Coronary artery (tissue), 2 donors: ENCODE measurements at regions not wholly inside any gene's neighbourhood (a gene's known extent, or its start where the extent isn't known, plus 50 kb on each side); places are given as distances from the start of the nearest gene placed in this dataset.
"Not testable (repeated sequence)": the region's sequence is repeated elsewhere in the genome, so short reads cannot be mapped to it uniquely, and the experiment has no call there.

ENCODE experiments used
- DNase-seq: peaks from one replicate; pipeline ENCODE4 v3.0.0-alpha.2; 2017; ENCODE audit warnings: low spot score
- H3K27ac ChIP-seq, 2 donors: fragments of 200-600 bp; sonication (generic); one replicate each; pipeline ENCODE4 v1.5.1; 2016 to 2019
- H3K4me3 ChIP-seq: fragments of 200-600 bp; sonication (generic); 2 replicates; pipeline ENCODE4 v1.5.1; 2016; ENCODE audit warnings: mild to moderate bottlenecking, moderate library complexity
- TF ChIP-seq, protein P1 (sequence below): fragments of 200-600 bp; sonication (generic); IDR thresholded peaks from one replicate; pipeline ENCODE4 v1.5.1; 2019; ENCODE audit warnings: antibody characterized with exemption

DNA sequence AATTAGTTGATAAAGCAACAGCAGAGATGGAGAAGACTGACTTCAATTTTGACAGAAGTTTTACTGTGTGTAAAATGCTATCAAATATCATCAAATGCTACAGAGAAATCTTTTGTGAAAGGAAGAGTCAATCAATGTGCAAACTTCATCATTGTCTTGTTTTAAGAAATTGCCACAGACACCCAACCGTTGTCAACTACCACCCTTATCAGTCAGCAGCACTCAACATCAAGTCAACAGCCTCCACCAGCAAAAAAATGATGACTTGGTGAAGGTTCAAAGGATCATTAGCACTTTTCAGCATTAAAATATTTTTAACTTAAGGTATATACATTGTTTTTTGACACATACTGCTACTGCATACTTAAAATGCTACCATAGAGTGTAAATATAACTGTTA is 888.8 kb downstream of the CDH18 start:
- no peak for DNase-seq
- TF ChIP-seq, protein P1, sequence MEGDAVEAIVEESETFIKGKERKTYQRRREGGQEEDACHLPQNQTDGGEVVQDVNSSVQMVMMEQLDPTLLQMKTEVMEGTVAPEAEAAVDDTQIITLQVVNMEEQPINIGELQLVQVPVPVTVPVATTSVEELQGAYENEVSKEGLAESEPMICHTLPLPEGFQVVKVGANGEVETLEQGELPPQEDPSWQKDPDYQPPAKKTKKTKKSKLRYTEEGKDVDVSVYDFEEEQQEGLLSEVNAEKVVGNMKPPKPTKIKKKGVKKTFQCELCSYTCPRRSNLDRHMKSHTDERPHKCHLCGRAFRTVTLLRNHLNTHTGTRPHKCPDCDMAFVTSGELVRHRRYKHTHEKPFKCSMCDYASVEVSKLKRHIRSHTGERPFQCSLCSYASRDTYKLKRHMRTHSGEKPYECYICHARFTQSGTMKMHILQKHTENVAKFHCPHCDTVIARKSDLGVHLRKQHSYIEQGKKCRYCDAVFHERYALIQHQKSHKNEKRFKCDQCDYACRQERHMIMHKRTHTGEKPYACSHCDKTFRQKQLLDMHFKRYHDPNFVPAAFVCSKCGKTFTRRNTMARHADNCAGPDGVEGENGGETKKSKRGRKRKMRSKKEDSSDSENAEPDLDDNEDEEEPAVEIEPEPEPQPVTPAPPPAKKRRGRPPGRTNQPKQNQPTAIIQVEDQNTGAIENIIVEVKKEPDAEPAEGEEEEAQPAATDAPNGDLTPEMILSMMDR, result no peak
- H3K4me3 ChIP-seq, result no peak overlapping the region
- H3K27ac ChIP-seq, result no peak overlapping the region

DNA sequence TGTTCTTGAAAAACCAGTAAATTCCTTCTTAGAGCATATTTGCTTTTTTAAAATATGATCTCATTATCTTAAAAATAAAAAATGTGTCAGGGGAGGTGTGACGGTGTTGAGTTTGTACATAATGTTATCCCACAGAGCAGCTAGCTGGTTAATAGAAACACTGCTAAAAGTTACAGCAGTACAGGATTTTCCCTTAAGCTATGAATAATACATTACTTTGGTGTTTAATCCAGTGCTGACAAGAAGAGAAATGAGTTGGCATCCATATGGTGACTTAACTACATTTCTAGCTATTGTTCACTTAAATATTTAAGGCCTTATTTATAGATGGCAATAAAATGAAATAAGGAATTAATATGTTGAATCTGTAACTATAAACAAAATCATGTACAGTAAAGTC is 883.1 kb downstream of the CDH18 start:
- no peak for DNase-seq

DNA sequence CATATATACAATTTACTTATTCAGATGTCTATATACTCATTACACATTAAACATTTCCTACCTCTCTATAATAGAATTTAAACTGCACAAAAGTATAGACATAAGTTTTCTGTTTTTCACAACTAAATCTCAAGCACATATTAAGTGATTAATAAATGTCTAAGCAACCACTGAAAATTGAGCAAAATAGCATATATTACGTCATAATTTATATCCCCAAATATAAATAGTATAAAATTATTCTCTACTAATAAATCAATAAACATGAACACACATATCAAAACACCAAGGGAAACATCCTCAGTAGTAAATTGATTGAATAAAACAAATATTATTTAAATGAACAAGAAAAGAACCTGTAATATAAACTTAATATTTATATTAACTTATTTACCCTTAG is 865.1 kb downstream of the CDH18 start:
- DNase-seq, result no peak
- TF ChIP-seq, protein P1, result no peak

More for the DNA sequence above, 883.1 kb downstream of the CDH18 start:
- no peak overlapping the region for H3K27ac ChIP-seq
- no peak overlapping the region for H3K4me3 ChIP-seq
- TF ChIP-seq, protein P1, result no peak

DNA sequence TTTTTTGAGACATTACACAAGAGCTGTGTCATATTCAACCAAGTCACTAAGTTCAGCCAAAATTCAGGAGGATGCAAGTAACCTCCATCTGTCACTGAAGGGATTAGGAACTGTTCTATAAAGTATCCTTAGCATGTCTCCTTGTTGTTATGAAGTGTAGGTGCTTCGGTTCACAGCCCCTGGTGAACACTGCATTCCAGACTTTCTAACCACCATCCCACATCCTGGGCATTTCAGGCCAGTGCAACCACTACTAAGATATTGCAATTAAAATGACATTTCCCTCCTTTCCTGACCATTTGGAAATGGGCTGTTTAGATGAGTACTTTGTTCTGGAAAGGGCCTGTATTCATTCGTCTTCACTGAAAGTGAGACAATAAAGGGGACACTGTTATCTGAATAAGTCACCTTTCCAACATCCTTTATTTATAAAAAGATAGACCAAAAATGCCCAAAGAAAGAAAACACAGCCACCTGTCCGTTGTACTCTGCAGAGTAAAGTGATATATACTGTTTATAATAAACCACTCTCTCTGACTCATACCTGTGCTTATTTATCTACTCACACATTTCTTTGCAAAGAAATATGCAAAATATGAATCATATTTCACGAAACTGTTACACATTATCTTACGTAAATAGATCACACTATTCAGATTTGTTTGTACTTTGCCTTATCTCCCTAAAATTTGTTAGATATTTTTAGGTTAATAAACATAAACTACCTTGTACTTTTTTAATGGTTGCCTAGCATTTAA is 861.9 kb downstream of the CDH18 start:
- TF ChIP-seq, protein P1, result no peak
- Histone ChIP-seq H3K4me3 (no peak overlapping the region), H3K27ac (no peak overlapping the region)
- DNase-seq, result no peak

More for the DNA sequence above, 865.1 kb downstream of the CDH18 start:
- Histone ChIP-seq H3K4me3 (no peak overlapping the region), H3K27ac (no peak overlapping the region)

DNA sequence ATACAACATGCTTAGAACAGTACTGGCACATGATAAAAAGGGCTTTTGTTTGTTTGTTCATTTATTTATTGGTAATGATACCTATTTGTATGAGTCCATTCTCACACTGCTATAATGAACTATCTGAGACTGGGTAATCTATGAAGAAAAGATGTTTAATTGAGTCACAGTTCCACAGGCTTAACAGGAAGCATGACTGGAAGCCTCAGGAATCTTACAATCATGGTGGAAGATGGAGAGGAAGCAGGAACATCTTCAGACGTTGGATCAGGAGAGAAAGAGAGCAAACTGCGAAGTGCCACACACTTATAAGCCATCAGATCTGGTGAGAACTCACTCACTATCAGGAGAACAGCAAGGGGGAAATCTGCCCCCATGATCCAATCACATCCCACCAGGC is 847.7 kb downstream of the CDH18 start:
- H3K27ac ChIP-seq, result no peak overlapping the region
- TF ChIP-seq, protein P1, result no peak

DNA sequence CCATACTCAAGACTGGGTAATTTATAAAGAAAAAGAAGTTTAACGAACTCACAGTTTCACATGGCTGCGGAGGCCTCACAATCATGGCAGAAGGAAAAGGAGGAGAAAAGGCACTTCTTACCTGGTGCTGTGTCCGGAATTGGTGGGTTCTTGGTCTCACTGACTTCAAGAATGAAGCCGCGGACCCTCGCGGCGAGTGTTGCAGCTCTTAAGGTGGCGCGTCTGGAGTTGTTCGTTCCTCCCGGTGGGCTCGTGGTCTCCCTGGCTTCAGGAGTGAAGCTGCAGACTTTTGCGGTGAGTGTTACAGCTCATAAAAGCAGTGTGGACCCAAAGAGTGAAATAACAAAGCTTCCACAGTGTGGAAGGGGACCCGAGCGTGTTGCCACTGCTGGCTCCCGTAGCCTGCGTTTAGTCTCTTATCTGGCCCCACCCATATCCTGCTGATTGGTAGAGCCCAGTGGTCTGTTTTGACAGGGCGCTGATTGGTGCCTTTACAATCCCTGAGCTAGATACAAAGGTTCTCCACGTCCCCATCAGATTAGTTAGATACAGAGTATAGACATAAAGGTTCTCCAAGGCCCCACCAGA is 846.0 kb downstream of the CDH18 start:
- H3K4me3 ChIP-seq, DNase-seq, H3K27ac ChIP-seq: not testable (repeated sequence)

More for the DNA sequence above, 847.7 kb downstream of the CDH18 start:
- no peak overlapping the region for H3K4me3 ChIP-seq
- no peak for DNase-seq

DNA sequence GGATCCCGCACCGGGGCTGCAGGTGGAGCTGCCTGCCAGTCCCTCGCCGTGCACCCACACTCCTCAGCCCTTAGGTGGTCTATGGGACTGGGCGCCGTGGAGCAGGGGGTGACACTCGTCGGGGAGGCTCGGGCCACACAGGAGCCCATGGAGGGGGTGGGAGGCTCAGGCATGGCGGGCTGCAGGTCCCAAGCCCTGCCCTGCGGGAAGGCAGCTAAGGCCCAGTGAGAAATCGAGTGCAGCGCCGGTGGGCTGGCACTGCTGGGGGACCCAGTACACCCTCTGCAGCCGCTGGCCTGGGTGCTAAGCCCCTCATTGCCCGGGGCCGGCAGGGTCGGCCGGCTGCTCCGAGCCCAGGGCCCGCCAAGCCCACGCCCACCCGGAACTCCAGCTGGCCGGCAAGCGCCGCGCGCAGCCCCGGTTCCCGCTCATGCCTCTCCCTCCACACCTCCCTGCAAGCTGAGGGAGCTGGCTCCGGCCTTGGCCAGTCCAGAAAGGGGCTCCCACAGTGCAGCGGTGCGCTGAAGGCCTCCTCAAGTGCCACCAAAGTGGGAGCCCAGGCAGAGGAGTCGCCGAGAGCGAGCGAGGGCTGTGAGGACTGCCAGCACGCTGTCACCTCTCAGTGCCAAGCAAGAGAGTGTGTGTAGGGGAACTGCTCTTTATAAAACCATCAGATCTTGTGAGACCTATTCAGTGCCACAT is 845.1 kb downstream of the CDH18 start:
- not testable (repeated sequence) for DNase-seq, H3K4me3 ChIP-seq, H3K27ac ChIP-seq

DNA sequence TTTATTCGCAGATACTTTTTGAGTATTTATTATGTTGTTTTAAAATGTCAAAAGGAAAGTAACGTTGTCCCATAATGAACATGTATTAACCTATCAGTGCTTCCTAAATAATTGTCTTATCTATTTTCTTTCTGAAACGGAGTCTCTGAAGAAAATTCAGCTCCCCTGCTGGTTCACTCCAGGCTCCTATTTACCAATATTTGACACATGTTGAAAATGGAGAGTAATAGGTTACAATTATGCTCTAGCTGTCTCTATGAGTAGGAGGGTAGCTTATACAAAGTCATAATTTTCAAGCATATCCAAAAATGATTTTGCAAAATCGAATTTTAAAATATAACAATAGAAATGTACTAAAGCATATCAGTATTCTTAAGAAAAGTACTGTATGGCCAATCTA is 844.1 kb downstream of the CDH18 start:
- H3K4me3 ChIP-seq, result no peak overlapping the region
- no peak for DNase-seq
- H3K27ac ChIP-seq, result no peak overlapping the region
- TF ChIP-seq, protein P1, result no peak
